Thyroid gland (tissue), 4 donors: ENCODE measurements at regions not wholly inside any gene's neighbourhood (a gene's known extent, or its start where the extent isn't known, plus 50 kb on each side); places are given as distances from the start of the nearest gene placed in this dataset.
"Not testable (repeated sequence)": the region's sequence is repeated elsewhere in the genome, so short reads cannot be mapped to it uniquely, and the experiment has no call there.

Experiments
- DNase-seq, 2 donors: peaks; one replicate each; pipeline ENCODE4 v3.0.0-alpha.2; 2019
- H3K27ac ChIP-seq, 3 donors: fragments of 200-600 bp; sonication (generic); 1 replicate in 2 of 3; 2 replicates in 1 of 3; pipeline ENCODE4 v1.5.1; 2016 to 2019; ENCODE audit warnings: mild to moderate bottlenecking in 1 of 3, moderate library complexity in 1 of 3
- H3K27me3 ChIP-seq: fragments of 200-600 bp; sonication (generic); one replicate; pipeline ENCODE4 v1.5.1; 2019
- H3K36me3 ChIP-seq, 2 donors: fragments of 200-600 bp; sonication (generic); one replicate each; pipeline ENCODE4 v1.5.1; 2016 to 2019
- H3K4me1 ChIP-seq, 2 donors: fragments of 200-600 bp; sonication (generic); one replicate each; pipeline ENCODE4 v1.5.1; 2017 to 2019
- H3K4me3 ChIP-seq, 3 donors: fragments of 200-600 bp; sonication (generic); replicated peaks in 1 of 3; 1 replicate in 2 of 3; 2 replicates in 1 of 3; pipeline ENCODE4 v1.5.1; 2016; ENCODE audit warnings: mild to moderate bottlenecking in 1 of 3
- H3K9me3 ChIP-seq: fragments of 200-600 bp; sonication (generic); one replicate; pipeline ENCODE4 v1.5.1; 2017
- WGBS, 2 donors: methylation state at CpG; one replicate each; pipeline ENCODE4 v1.1.5; 2017; 5-methylcytosine and 5-hydroxymethylcytosine counted together
- intact Hi-C: fragments of 100-400 bp; cut with DNase I; formaldehyde crosslinking; loops from one replicate; pipeline ENCODE4 v1.15.1; 2023

- H3K4me3 ChIP-seq, H3K4me1 ChIP-seq, H3K27me3 ChIP-seq, intact Hi-C loops, H3K27ac ChIP-seq, H3K9me3 ChIP-seq, H3K36me3 ChIP-seq: not testable (repeated sequence)
- 87 to 90% methylated on average over 2 to 3 of the region's 3 CpGs for WGBS, 2 donors
- peak in 1 of 2 donors; percentile 0 for DNase-seq
Observed at GRCh38 chr9:64560833-64561232, 724.2 kb downstream of the FOXD4L5 start.
